ENCODE measurements at regions not wholly inside any gene's neighbourhood (a gene's known extent, or its start where the extent isn't known, plus 50 kb on each side); places are given as distances from the start of the nearest gene placed in this dataset.

GRCh38 chr3:118817748-118818165 lies 216.9 kb downstream of the IGSF11 start:
- Histone ChIP-seq H3K27me3 (ENCODE audit: insufficient read depth, low read length, poor library complexity) (no peaks in the 10 kb centered on the region), H4K20me1 (ENCODE audit: insufficient read depth, low read length) (no peaks in the 10 kb centered on the region), H2AFZ (ENCODE audit: low read depth, low read length) (no peak overlapping the region), H3K36me3 (ENCODE audit: insufficient read depth, low read length) (no peaks in the 10 kb centered on the region), H3K9ac (ENCODE audit: low read depth, low read length) (no peak overlapping the region), H3K79me2 (ENCODE audit: insufficient read depth, low read length) (no peaks in the 10 kb centered on the region), H3K27ac (ENCODE audit: low read length) (no peak overlapping the region), H3K4me3 (ENCODE audit: low read depth in 1 of 2, low read length in 2 of 2) (no peak overlapping the region), H3K4me1 (ENCODE audit: insufficient read depth, low read length) (no peaks in the 10 kb centered on the region), H3K9me3 (ENCODE audit: insufficient read depth, low read length, severe bottlenecking) (no peaks in the 10 kb centered on the region), H3K4me2 (ENCODE audit: insufficient read depth, low read length) (no peak overlapping the region)
- DNase-seq (peak; percentile 48), ATAC-seq (ENCODE audit: insufficient read depth, low read depth) (peak; percentile 78)
- TF ChIP-seq CTCF (IDR thresholded peaks at IDR 0.05; ENCODE audit: borderline replicate concordance, extremely low read depth, low read length, poor library complexity, severe bottlenecking), result peak; percentile 90
- TF ChIP-seq EZH2 (IDR thresholded peaks at IDR 0.05; ENCODE audit: borderline replicate concordance, low read depth, low read length, severe bottlenecking), result no peak

GRCh38 chr3:118818386-118818785 lies 216.3 kb downstream of the IGSF11 start:
- Histone ChIP-seq H3K27me3 (ENCODE audit: insufficient read depth, low read length, poor library complexity) (no peaks in the 10 kb centered on the region), H3K9ac (ENCODE audit: low read depth, low read length) (no peak overlapping the region)
- no peak for DNase-seq

DNA sequence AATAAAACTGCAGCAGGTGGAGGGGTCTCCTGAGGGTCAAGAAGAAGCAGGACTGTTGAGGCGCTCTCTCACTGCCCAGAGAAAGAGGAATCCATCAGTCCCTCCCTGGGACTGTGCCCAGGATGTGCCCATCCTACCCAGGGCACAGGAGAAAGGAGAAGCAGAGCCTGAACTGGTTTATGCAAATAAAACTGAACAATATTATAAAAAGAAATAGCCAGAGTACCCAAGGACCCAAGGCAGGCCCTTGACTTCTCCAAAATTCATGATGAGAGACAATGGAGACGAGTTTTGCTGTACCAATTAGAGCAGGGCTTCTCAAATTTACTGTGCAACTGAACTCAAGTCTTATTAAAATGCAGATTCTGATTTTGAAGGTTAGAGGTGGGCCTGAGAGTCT lies 211.0 kb downstream of the IGSF11 start:
- no peaks in the 10 kb centered on the region for H3K27me3 ChIP-seq (ENCODE audit: insufficient read depth, low read length, poor library complexity)
- no peak for DNase-seq
- H3K79me2 ChIP-seq (ENCODE audit: insufficient read depth, low read length), result no peaks in the 10 kb centered on the region
- H3K36me3 ChIP-seq (ENCODE audit: insufficient read depth, low read length), result no peaks in the 10 kb centered on the region
- no peak overlapping the region for H3K4me2 ChIP-seq (ENCODE audit: insufficient read depth, low read length)
- H2AFZ ChIP-seq (ENCODE audit: low read depth, low read length), result no peak overlapping the region
- no peak for TF ChIP-seq EZH2 (IDR thresholded peaks at IDR 0.05; ENCODE audit: borderline replicate concordance, low read depth, low read length, severe bottlenecking)
- no peak for TF ChIP-seq CTCF (IDR thresholded peaks at IDR 0.05; ENCODE audit: borderline replicate concordance, extremely low read depth, low read length, poor library complexity, severe bottlenecking)
- H3K27ac ChIP-seq (ENCODE audit: low read length), result no peak overlapping the region
- no peak overlapping the region for H3K9ac ChIP-seq (ENCODE audit: low read depth, low read length)
- H3K4me3 ChIP-seq (ENCODE audit: low read depth in 1 of 2, low read length in 2 of 2), result no peak overlapping the region
- no peak for ATAC-seq (ENCODE audit: insufficient read depth, low read depth)
- H3K4me1 ChIP-seq (ENCODE audit: insufficient read depth, low read length), result no peaks in the 10 kb centered on the region
- H4K20me1 ChIP-seq (ENCODE audit: insufficient read depth, low read length), result no peaks in the 10 kb centered on the region
- H3K9me3 ChIP-seq (ENCODE audit: insufficient read depth, low read length, severe bottlenecking), result no peaks in the 10 kb centered on the region

More at GRCh38 chr3:118818386-118818785, 216.3 kb downstream of the IGSF11 start:
- H3K79me2 ChIP-seq (ENCODE audit: insufficient read depth, low read length), result no peaks in the 10 kb centered on the region
- H2AFZ ChIP-seq (ENCODE audit: low read depth, low read length), result no peak overlapping the region
- ATAC-seq (ENCODE audit: insufficient read depth, low read depth), result no peak
- H3K4me3 ChIP-seq (ENCODE audit: low read depth in 1 of 2, low read length in 2 of 2), result no peak overlapping the region
- H3K9me3 ChIP-seq (ENCODE audit: insufficient read depth, low read length, severe bottlenecking), result no peaks in the 10 kb centered on the region
- H3K27ac ChIP-seq (ENCODE audit: low read length), result no peak overlapping the region
- no peaks in the 10 kb centered on the region for H3K4me1 ChIP-seq (ENCODE audit: insufficient read depth, low read length)
- no peak overlapping the region for H3K4me2 ChIP-seq (ENCODE audit: insufficient read depth, low read length)
- no peaks in the 10 kb centered on the region for H3K36me3 ChIP-seq (ENCODE audit: insufficient read depth, low read length)
- no peaks in the 10 kb centered on the region for H4K20me1 ChIP-seq (ENCODE audit: insufficient read depth, low read length)
- TF ChIP-seq CTCF (IDR thresholded peaks at IDR 0.05; ENCODE audit: borderline replicate concordance, extremely low read depth, low read length, poor library complexity, severe bottlenecking), result no peak
- TF ChIP-seq EZH2 (IDR thresholded peaks at IDR 0.05; ENCODE audit: borderline replicate concordance, low read depth, low read length, severe bottlenecking), result no peak

DNA sequence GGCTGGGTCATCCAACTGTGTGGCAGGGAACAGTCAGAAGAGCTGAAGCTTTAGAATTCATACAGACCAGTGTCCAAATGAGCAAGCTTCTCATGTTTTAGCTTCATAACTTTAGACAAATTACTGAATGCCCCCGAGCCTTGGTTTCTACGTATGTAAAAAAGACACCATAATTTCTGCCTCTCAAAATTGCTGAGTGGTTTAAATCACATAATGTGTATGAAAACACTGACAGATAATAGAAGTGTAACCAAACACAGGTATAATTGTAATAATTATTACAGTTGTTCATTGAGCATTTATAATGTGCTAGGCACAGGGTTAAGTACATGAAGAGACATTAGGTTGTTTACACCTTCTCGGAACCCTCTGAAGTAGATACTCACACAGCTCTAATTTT lies 207.2 kb downstream of the IGSF11 start:
- H3K4me3 ChIP-seq (ENCODE audit: low read depth in 1 of 2, low read length in 2 of 2), result no peak overlapping the region
- TF ChIP-seq CTCF (IDR thresholded peaks at IDR 0.05; ENCODE audit: borderline replicate concordance, extremely low read depth, low read length, poor library complexity, severe bottlenecking) (no peak), EZH2 (IDR thresholded peaks at IDR 0.05; ENCODE audit: borderline replicate concordance, low read depth, low read length, severe bottlenecking) (no peak)
- ATAC-seq (ENCODE audit: insufficient read depth, low read depth) (no peak), DNase-seq (no peak)
- H3K9ac ChIP-seq (ENCODE audit: low read depth, low read length), result no peak overlapping the region
- no peak overlapping the region for H2AFZ ChIP-seq (ENCODE audit: low read depth, low read length)
- H3K27me3 ChIP-seq (ENCODE audit: insufficient read depth, low read length, poor library complexity), result no peaks in the 10 kb centered on the region
- H3K4me1 ChIP-seq (ENCODE audit: insufficient read depth, low read length), result no peaks in the 10 kb centered on the region
- H3K27ac ChIP-seq (ENCODE audit: low read length), result no peak overlapping the region
- no peaks in the 10 kb centered on the region for H3K79me2 ChIP-seq (ENCODE audit: insufficient read depth, low read length)
- H3K4me2 ChIP-seq (ENCODE audit: insufficient read depth, low read length), result no peak overlapping the region
- no peaks in the 10 kb centered on the region for H4K20me1 ChIP-seq (ENCODE audit: insufficient read depth, low read length)
- H3K36me3 ChIP-seq (ENCODE audit: insufficient read depth, low read length), result no peaks in the 10 kb centered on the region
- no peaks in the 10 kb centered on the region for H3K9me3 ChIP-seq (ENCODE audit: insufficient read depth, low read length, severe bottlenecking)
